GM21529 (cell line): ENCODE measurements at regions not wholly inside any gene's neighbourhood (a gene's known extent, or its start where the extent isn't known, plus 50 kb on each side); places are given as distances from the start of the nearest gene placed in this dataset.

Experiments
- ATAC-seq: cut with Tn5 transposase; IDR thresholded peaks from one replicate; pipeline ENCODE4 v1.9.1; 2021; ENCODE audit not compliant: unreplicated experiment

DNA sequence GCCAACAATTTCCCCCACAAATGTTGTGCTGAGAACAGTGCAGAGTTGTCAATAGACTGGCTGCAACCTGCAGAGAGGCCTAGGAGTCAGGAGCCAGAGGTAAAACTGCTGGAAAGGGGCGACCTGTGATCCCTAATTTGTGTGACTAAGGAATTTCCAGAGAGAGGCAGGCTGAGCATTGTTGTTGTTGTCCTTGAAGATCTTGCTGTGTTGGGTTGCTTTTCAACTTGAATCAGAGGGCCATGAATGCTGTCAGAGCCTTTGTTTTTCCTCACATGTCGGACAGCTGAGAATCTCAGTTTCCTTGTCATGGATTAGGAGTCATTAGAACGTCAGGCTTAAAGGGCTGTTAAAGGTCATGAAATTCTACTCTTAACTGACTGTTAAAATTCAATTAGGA lies 134.6 kb upstream of the ASTN2 start:
- no peak for ATAC-seq

DNA sequence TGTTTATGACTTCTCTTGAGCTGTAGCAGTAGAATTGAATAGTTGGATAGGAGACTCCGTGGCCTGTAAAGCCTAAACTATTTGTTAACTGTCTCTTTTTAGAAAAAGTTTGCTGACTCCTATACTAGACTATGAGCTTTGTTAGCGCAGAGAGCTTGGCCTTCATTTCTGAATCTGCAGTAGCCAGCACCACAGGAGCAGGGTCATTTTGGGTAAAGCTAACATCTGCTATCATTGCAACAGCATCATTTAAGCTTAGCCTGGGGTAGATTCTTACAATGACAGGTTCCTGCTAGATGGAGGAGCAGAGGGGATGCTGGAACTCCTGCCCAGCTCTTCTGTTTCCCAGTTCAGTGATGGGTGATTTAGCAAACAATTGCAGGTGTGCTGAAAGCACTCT lies 133.7 kb upstream of the ASTN2 start:
- no peak for ATAC-seq

DNA sequence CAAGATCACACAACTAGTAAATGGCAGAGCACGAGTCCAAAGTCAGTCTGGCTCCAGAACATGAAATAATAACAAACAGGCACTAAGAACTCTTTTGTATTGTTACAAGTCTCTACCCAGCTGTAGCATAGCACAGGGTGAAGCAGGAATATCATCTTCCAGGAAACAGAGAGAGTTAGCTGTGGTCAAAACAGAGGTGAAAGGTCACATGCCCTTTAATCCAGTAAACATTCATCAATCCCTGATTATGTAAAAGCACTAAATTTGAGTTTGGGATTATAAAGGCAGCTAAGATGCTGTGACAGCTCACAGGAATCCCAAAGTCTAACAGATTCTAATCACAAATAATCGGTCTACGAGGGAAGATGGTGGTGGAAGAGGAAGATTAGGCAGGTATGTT lies 133.0 kb upstream of the ASTN2 start:
- ATAC-seq = no peak

DNA sequence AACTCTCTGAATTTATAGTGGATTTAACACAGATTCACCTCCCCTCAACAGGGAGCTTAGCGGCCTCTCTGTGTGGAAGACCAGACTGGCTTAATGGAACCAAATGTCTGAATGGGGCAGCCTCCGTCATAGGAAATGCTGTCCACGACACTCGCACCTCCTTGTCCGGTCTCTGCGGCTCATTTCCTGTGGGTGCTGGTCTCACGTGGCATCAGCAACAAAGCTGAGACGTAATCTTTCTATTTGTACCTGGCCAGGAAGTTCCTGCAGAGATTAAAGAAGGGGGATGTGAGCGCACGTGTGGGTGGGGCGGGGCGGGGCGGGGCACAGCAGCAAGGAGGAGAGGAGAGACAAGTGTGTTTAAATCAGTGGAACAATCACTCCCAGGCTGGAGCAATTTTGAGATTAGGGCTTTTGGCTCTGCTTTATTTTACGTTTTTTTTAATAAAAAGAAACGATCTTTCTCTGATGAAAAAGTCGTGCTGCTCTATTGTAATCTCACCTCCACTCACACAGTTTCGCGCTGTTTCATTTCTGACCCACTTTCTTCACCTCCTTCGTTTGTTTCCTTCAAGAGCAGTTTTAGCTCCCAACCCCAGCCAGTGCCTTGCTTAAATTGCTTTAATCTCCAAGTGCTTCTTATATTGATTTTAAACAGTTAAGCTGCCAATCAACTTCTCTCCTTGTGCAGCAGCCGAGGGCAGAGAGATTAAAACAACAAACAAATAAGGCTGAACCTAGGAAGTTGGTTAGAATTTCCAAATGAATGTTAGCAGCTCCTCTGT lies 132.2 kb upstream of the ASTN2 start:
- ATAC-seq = no peak

DNA sequence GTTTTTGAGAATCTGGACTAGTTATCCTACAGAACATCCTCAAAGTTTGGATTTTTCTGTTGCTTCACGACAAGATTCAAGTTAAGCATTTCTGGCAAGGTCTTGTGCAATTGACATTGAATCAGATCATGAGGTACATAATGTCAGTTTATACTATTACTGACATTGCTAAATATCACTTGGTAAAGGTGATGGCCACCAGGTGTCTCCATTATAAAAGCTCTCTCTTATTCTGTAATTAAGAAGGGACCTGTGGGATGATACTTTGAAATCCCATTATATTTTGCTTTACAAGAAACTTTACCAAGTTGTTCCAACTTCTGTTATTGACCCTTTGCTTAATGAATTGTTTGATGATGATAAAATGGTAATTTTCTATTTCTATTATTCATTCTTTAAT lies 131.0 kb upstream of the ASTN2 start:
- ATAC-seq = no peak

DNA sequence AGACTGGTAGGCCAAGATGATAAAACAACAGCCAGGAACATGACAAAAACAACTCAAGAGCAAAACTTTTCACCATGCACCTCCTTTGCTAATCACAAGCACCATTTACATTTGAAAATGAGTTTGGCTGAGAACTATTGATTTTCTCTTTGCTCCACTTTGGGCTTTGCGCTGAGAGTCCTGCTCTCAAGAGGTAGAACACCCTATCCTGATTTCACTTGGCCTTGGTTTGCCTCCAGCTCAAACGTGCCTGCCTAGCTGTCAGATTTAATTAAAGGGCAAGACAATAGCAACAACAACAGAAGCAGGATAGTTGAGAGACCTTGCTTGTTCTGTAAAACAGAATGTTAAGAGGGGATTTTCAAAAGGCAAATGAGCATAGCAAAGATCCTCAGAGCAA lies 128.2 kb upstream of the ASTN2 start:
- no peak for ATAC-seq

DNA sequence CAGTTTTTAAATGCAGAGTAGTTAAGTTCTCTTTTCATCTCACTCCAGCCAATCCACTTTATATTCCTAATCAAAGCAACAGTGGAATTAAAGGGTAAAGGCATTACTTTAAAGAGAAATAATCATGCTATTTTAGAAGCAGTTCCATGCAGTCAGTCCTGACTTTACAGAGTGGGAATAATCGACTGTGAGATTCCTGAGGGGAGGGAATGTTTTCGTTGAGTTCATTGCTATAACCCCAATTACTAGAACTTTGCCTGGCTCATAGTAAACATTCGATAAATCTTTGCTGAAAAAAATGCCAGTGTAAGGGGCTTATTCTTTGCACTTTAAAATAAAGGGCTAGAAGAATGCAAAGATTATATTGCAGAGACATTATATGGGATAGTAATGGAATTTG lies 127.2 kb upstream of the ASTN2 start:
- ATAC-seq = no peak

DNA sequence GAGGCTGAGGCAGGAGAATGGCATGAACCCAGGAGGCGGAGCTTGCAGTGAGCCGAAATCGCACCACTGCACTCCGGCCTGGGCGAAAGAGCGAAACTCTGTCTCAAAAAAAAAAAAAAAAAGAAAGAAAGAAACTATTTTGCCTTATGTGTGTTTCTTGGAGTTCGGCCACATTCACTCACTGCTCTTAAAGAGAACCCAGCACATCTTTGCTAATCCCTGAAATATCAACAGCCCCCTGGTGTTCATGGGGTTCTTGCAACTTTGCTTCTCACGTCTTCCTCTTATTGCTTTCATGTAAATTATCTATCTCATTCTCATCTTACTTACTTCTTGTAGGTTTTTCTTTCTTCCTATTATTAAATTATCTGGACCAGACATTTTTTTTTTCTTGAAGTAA lies 126.3 kb upstream of the ASTN2 start:
- no peak for ATAC-seq

DNA sequence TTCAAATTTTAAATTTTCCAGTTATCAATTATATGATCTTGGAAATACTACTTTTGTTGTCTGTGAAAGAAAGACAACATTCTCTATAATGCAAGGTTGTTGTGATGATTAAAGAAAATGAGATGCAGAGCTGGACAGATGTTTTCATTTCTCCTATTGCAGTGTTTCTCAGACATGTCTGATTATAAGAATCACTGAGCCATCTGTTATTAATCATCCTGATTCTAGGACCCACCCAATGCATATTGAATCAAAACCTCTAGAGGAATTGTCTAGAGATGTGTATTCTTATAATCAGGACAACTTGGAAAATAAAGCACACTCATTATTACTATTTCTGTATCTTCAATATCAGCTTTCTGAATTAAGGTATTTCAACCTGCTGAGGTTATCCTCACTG lies 121.1 kb upstream of the ASTN2 start:
- ATAC-seq = no peak

DNA sequence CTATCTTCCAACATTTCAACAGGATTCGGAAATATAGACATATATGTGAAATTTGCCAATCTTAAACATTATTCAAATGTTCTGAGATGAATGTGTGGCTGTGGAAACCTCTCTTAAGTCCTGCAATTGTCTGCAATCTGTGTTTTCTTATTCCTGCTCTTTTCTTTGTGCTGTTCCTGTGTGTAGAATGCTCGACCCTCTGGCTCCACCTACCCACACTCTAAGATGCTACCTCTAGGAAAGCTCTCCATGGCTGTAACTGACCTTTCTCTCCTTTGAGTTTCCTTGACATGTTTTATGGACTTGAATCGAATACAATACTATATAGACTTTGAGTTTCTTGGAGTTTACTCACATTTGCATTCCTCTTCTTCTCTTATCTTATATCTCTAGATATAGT lies 120.6 kb upstream of the ASTN2 start:
- ATAC-seq = no peak

DNA sequence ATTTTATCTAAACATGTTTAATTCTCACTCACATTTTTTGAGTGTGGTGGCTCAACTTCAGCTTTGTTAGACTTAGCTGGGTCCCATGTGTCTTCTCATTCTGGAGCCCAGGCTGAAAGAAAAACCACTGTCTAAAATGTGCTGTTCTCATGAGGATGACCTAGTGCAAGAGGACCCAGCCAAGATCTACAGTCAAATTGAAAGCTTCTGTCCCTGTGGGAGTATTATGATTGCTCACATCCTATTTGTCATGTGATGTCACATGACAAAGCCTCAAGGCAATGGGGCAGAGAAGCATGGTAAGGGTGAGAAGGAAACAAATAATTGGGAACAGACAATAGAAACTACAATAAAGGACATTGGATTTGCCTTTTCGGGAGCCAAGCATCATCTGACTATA lies 113.4 kb upstream of the ASTN2 start:
- no peak for ATAC-seq

DNA sequence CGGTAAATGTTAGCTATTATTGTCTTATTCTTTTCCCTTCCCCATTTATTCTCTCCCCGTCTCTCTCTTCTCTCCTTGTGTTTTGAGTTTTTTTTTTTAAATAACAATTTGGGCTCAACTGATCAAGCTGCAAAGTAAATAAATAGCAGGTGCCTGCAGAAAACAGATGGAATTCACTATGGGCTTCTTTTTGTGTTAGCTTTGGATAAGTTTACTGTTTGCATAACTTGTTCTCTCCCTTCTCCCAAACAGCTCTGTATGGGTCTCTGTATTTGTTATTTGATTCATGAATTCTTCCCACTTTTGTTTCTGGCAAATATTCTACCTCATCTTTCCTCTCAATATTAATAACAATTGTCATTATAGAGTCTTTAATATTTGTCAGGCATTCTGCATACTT lies 111.8 kb upstream of the ASTN2 start:
- ATAC-seq = no peak

DNA sequence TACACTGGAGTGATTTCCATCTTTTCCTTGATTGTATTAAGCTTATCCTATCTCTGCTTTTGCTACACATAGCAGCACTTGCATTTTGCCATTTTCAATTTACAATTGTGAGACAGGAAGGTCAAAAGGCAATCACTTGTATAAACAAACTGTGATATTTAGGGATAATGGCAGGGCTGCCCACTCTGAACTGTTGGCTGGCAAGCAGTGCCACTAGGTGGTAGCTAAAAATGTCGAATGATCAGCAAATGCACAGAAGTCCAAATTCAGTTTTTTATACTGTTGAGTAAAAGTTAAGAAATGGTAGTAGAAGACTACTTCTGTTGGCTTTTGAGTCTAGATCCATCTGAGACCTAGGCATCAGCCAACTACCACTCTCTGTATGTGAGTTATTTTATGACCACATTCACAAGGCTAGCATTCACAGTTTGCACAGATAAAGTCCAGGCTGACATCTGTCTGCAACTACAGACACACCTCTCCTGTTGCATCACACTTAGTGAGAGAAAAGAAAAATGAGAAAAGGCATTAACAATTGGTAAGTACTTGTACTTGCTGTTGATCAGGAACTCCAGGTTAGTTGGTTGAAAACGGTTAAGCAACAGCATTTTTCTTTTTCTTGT lies 108.8 kb upstream of the ASTN2 start:
- no peak for ATAC-seq

DNA sequence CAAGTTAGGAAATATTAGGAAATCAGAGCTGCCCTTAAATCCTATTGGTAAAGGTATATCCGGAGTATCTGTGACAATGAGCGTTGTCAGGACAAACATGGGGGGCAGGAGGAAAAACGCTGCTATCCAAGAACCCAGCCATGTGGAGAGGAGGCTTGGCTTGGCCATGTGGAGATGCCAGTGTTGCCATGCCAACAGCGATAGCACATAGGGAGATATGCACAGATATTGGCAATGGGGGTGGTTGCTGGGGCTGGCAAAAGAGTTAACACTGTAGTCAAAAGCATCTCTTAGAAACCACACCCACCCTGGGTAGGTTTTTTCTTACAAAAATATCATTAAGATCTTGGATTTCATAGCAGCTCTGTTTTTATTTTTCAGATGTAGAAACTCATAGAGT lies 106.4 kb upstream of the ASTN2 start:
- no peak for ATAC-seq

DNA sequence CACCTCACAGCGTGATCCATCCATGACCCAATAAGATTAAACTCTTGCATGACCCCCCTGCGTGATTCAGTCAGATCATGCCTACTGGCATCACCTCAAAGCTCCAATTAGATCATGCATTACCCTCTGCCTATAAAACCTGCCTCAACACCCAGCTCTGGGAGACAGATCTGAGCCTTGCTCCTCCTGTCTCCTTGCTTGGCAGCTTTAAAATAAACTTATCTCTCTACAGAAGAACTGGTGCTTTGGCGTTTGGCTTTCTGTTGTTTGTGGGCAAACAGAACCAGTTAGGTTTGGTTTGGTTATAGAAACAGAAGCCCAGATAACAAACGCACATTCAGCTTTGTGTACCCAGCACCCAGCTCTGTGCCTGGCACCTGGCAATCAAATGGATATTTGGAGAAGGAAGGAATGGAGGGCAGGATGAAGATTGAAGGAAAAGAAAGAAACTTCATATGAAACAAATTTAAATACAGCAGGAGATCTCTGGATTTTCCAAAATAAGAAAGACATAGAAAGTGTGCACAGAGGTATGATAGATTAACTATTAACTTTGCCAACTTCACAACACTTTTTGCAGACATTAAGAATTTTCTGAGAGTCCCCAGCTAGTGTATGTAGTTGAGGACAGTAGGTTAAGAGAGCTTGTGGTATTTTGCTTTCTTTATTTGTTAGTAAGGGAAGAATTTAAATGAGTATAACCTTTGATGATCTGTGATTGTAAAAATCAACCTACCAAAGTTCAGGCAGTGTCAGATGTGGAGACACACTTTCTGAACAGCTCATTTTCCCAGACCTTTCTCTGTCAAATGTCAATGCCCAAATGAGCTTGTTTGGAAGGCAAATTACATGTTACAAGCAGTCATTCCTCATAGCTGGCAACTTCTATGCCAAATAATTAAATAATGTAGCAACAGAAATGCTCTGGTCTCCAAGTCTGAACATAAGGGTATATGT lies 102.1 kb upstream of the ASTN2 start:
- ATAC-seq = no peak

DNA sequence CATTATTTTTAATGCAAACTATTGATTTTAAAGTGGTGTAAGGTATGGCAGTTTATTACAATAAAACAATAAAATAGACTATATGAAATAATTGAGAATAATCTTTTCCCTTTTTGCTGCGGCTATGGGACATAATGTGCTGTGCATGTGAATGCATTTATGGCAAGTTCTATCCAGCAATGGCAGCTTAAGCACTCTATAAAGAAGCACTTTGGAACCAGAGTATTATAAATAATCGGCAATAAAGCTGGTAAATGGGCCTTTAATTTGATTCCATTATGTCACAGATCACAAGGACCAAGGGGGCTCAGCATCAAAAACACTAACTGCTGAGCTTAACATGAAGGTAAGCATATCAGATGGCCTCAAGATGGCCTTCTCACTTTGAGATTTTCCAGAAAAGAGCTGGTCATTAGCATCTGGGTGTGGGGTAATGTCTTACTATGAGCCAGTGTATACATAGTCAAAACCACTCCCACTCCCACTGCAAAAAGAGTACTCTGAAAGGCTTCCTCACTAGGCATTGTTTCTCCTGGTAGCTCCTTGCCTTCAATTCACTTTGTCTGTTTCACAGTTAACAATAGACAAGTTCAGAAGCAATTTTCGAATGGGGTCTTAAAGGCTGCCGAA lies 97.1 kb upstream of the ASTN2 start:
- ATAC-seq = no peak

DNA sequence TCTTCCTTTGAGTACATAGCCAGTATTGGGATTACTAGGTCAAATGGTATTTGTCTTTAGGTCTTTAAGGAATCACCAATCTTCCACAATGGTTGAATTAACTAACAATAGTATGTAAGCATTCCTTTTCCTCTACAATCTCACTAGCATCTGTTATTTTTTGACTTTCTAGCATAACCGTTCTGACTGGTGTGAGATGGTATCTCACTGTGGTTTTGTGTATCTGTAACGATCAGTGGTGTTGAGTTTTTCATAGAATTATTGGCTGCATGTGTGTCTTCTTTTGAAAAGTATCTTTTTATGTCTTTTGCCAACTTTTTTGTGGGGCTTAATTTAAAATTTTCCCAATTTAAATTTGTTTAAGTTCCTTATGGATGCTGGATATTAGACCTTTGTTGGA lies 81.5 kb upstream of the ASTN2 start:
- no peak for ATAC-seq

DNA sequence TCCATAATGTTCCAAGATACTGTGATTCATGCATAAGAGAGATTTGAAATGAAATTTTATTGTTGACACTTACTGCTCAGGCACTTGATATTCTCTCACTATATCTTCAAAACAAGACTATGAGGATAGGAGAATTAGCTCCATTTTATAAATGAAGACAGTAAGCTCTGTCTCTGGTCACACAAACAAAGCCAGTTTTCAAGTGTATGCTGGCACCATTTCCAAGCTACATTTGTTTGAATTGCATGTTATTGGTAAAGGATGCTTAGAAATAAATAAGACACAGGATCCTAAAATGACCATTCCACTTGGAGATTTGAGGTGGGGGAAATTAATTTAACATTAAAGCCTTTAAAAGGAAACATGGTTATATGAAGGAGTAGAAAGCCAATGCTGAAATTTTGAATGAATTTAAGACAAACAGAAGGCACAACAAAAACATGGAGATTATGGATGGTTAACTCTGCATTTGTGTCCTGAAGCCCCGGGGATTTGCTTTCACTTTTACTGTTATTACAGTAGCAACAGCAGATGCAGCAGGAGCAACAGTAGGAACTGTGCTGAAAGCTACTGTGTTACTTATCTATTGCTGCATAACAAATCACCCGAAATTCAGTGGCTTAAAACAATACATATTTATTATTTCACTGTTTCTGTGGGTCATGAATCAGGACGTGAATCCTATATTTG lies 79.7 kb upstream of the ASTN2 start:
- ATAC-seq = no peak

DNA sequence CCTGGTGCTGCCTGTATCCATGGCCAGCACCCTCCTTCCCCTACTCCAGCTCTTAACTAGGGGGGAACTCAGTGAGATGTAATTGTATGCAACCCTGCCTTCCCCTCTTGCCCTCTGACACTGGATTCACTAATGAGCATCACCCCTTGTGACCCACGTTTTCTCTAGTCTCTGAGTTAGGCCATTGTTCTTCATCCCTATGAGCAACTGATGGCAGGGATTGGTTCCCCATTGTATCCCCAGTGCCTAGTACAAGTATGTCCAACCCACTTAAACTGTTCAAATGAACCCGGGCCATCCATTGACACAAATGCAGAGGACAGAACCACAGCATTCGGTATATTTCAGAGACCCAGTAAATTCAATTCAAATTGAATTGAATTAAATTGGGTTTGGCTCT lies 77.6 kb upstream of the ASTN2 start:
- no peak for ATAC-seq

DNA sequence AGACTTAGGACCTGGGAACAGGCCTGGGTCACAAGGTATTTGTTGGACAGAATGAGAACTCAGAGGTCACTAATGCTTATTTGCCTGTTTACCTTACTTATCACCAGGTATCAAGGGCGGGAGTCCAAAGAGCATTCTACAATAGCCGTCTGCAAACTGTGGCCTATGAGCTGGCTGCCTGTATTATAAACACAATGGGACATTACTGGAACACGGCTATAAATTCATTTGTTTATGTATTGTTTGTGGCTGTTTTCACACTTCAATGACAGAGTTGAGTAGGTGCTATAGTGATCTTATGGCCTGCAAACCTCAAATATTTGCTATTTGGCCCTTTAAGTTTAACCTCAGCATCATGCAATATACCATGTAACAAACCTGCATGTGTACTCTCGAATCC lies 76.6 kb upstream of the ASTN2 start:
- no peak for ATAC-seq

DNA sequence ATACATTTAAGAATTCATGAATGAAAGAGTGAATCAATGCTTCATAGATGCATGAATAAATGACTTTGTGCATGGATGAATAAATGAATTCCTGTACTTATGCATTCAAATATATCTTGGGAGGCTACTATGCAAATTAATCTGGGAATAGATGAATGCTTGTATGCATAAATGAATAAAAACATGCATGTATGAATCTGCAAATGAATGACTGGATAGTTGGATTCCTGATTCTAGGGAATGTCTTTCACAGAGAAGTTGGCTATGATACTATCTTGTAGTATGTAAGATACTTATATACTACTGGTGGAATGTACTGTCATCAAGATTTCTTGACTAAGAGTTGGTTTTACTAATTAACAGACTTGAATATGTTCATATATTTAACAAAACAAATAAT lies 75.3 kb upstream of the ASTN2 start:
- no peak for ATAC-seq
